ENCODE measurements at regions not wholly inside any gene's neighbourhood (a gene's known extent, or its start where the extent isn't known, plus 50 kb on each side); places are given as distances from the start of the nearest gene placed in this dataset.

- in situ Hi-C loops (cut with HindIII; ENCODE audit: low sequenced_read_pairs), result no loop called here
- no peak for DNase-seq (ENCODE audit: low read depth, low spot score)
- TF ChIP-seq CTCF (IDR thresholded peaks at IDR 0.05; ENCODE audit: low read depth, low read length), result no peak
- H3K4me3 ChIP-seq (ENCODE audit: low read depth, low read length), result no peak overlapping the region
Measured at GRCh38 chr5:51275428-51275827, 107.8 kb upstream of the ISL1 start.

GRCh38 chr5:51276250-51276649 lies 107.0 kb upstream of the ISL1 start:
- in situ Hi-C loops (cut with HindIII; ENCODE audit: low sequenced_read_pairs), result no loop called here
- H3K4me3 ChIP-seq (ENCODE audit: low read depth, low read length), result no peak overlapping the region
- TF ChIP-seq CTCF (IDR thresholded peaks at IDR 0.05; ENCODE audit: low read depth, low read length), result no peak
- no peak for DNase-seq (ENCODE audit: low read depth, low spot score)

- no peak for DNase-seq (ENCODE audit: low read depth, low spot score)
- H3K4me3 ChIP-seq (ENCODE audit: low read depth, low read length), result no peak overlapping the region
- in situ Hi-C loops (cut with HindIII; ENCODE audit: low sequenced_read_pairs), result no loop called here
- no peak for TF ChIP-seq CTCF (IDR thresholded peaks at IDR 0.05; ENCODE audit: low read depth, low read length)
Measured at GRCh38 chr5:51278539-51278938, 104.7 kb upstream of the ISL1 start.

GRCh38 chr5:51279983-51280706 lies 103.1 kb upstream of the ISL1 start:
- no peak for DNase-seq (ENCODE audit: low read depth, low spot score)
- no peak overlapping the region for H3K4me3 ChIP-seq (ENCODE audit: low read depth, low read length)
- TF ChIP-seq CTCF (IDR thresholded peaks at IDR 0.05; ENCODE audit: low read depth, low read length), result no peak
- in situ Hi-C loops (cut with HindIII; ENCODE audit: low sequenced_read_pairs), result no loop called here

- TF ChIP-seq CTCF (IDR thresholded peaks at IDR 0.05; ENCODE audit: low read depth, low read length), result no peak
- in situ Hi-C loops (cut with HindIII; ENCODE audit: low sequenced_read_pairs), result no loop called here
- no peak overlapping the region for H3K4me3 ChIP-seq (ENCODE audit: low read depth, low read length)
Measured at GRCh38 chr5:51286046-51286445, 97.2 kb upstream of the ISL1 start.

GRCh38 chr5:51302343-51302742 lies 80.9 kb upstream of the ISL1 start:
- no peak for TF ChIP-seq CTCF (IDR thresholded peaks at IDR 0.05; ENCODE audit: low read depth, low read length)
- no peak overlapping the region for H3K4me3 ChIP-seq (ENCODE audit: low read depth, low read length)
- no peak for DNase-seq (ENCODE audit: low read depth, low spot score)
- in situ Hi-C loops (cut with HindIII; ENCODE audit: low sequenced_read_pairs), result no loop called here

More at GRCh38 chr5:51286046-51286445, 97.2 kb upstream of the ISL1 start:
- no peak for DNase-seq (ENCODE audit: low read depth, low spot score)

All from astrocyte of the spinal cord (primary cell).